MM.1S (cell line): ENCODE measurements at regions not wholly inside any gene's neighbourhood (a gene's known extent, or its start where the extent isn't known, plus 50 kb on each side); places are given as distances from the start of the nearest gene placed in this dataset.

Experiments
- DNase-seq: peaks from one replicate; pipeline ENCODE4 v3.0.0-alpha.2; 2015
- H2AFZ ChIP-seq: fragments of 300-600 bp; sonication (generic); 2 replicates; pipeline ENCODE4 v1.6.0; 2016; ENCODE audit warnings: antibody characterized with exemption, low read length
- H3F3A ChIP-seq: fragments of 300-600 bp; sonication (generic); 2 replicates; pipeline ENCODE4 v1.6.1; 2016; ENCODE audit warnings: mild to moderate bottlenecking, antibody characterized with exemption, low read length, moderate library complexity, mixed read lengths; ENCODE audit not compliant: insufficient read depth
- H3K27ac ChIP-seq: fragments of 300-600 bp; sonication (generic); 2 replicates; pipeline ENCODE4 v1.5.1; 2016; ENCODE audit warnings: mild to moderate bottlenecking, low read length
- H3K27me3 ChIP-seq: fragments of 300-600 bp; sonication (generic); replicated peaks from 2 replicates; pipeline ENCODE4 v1.6.0; 2016; ENCODE audit warnings: low read length; ENCODE audit not compliant: insufficient read depth
- H3K36me3 ChIP-seq: fragments of 300-600 bp; sonication (generic); replicated peaks from 2 replicates; pipeline ENCODE4 v1.6.1; 2016; ENCODE audit warnings: mild to moderate bottlenecking, low read length, mixed read lengths; ENCODE audit not compliant: insufficient read depth
- H3K4me1 ChIP-seq: fragments of 300-600 bp; sonication (generic); 2 replicates; pipeline ENCODE4 v1.6.1; 2016; ENCODE audit warnings: low read length, mixed read lengths
- H3K4me2 ChIP-seq: fragments of 300-600 bp; sonication (generic); 2 replicates; pipeline ENCODE4 v1.6.0; 2016; ENCODE audit warnings: low read depth, low read length
- H3K4me3 ChIP-seq: fragments of 300-600 bp; sonication (generic); 2 replicates; pipeline ENCODE4 v1.5.1; 2016; ENCODE audit warnings: low read length, mixed read lengths
- H3K79me2 ChIP-seq: fragments of 300-600 bp; sonication (generic); 2 replicates; pipeline ENCODE4 v1.6.1; 2016; ENCODE audit warnings: mixed run types, low read length, mixed read lengths
- H3K9ac ChIP-seq: fragments of 300-600 bp; sonication (generic); 2 replicates; pipeline ENCODE4 v1.6.1; 2016; ENCODE audit warnings: low read length, mixed read lengths
- H3K9me2 ChIP-seq: fragments of 300-600 bp; sonication (generic); replicated peaks from 2 replicates; pipeline ENCODE4 v1.6.1; 2016; ENCODE audit warnings: mild to moderate bottlenecking, low read length, mixed read lengths; ENCODE audit not compliant: insufficient read depth
- H3K9me3 ChIP-seq: fragments of 300-600 bp; sonication (generic); replicated peaks from 2 replicates; pipeline ENCODE4 v1.6.1; 2016; ENCODE audit warnings: mild to moderate bottlenecking, low read length, mixed read lengths; ENCODE audit not compliant: insufficient read depth
- H4K20me1 ChIP-seq: fragments of 300-600 bp; sonication (generic); 2 replicates; pipeline ENCODE4 v1.6.1; 2016; ENCODE audit warnings: mild to moderate bottlenecking, low read length, moderate library complexity, mixed read lengths; ENCODE audit not compliant: insufficient read depth
- CTCF ChIP-seq: fragments of 300-600 bp; sonication (generic); IDR thresholded peaks from 2 replicates; pipeline ENCODE4 v1.5.1; 2016; ENCODE audit warnings: antibody characterized with exemption, low read length, mixed read lengths
- EZH2 ChIP-seq: fragments of 300-600 bp; sonication (generic); optimal IDR thresholded peaks from 2 replicates; pipeline ENCODE3; 2017; ENCODE audit warnings: low read depth, mild to moderate bottlenecking, antibody characterized with exemption, low read length, mixed read lengths
- EZH2phosphoT487 ChIP-seq: fragments of 300-600 bp; sonication (generic); IDR thresholded peaks from 2 replicates; pipeline ENCODE4 v1.6.1; 2018; ENCODE audit warnings: antibody characterized with exemption, low read length

- H4K20me1 ChIP-seq, result no peaks in the 10 kb centered on the region
- no peaks in the 10 kb centered on the region for H3K79me2 ChIP-seq
- H3K4me3 ChIP-seq, result no peak overlapping the region
- TF ChIP-seq CTCF (no peak), EZH2 (no peak), EZH2phosphoT487 (no peak)
- no peaks in the 10 kb centered on the region for H3K36me3 ChIP-seq
- H3K9me3 ChIP-seq, result no peaks in the 10 kb centered on the region
- H3K9ac ChIP-seq, result no peak overlapping the region
- no peak overlapping the region for H2AFZ ChIP-seq
- H3K27me3 ChIP-seq, result no peaks in the 10 kb centered on the region
- no peaks in the 10 kb centered on the region for H3K9me2 ChIP-seq
- peaks cover 9% of the 10 kb centered on the region; the same call in 1 of the 2 replicates for H3K4me1 ChIP-seq
- no peak overlapping the region for H3K4me2 ChIP-seq
- H3F3A ChIP-seq, result no peaks in the 10 kb centered on the region
- DNase-seq, result no peak
- H3K27ac ChIP-seq, result no peak overlapping the region
Observed at GRCh38 chr11:120001178-120002090, 136.5 kb downstream of the TRIM29 start.

- DNase-seq, result no peak
- Histone ChIP-seq H3K79me2 (no peaks in the 10 kb centered on the region), H3K9me2 (no peaks in the 10 kb centered on the region), H3K9me3 (no peaks in the 10 kb centered on the region), H3K4me3 (no peak overlapping the region), H3K27me3 (0 out of 2 replicates have a peak, but pooled peaks cover 3% of the 10 kb centered on the region), H3K9ac (no peak overlapping the region), H3K4me2 (no peak overlapping the region), H3K36me3 (no peaks in the 10 kb centered on the region), H3K4me1 (peaks cover 9% of the 10 kb centered on the region; the same call in 1 of the 2 replicates), H3K27ac (no peak overlapping the region), H2AFZ (no peak overlapping the region), H4K20me1 (no peaks in the 10 kb centered on the region), H3F3A (no peaks in the 10 kb centered on the region)
- TF ChIP-seq CTCF (no peak), EZH2phosphoT487 (no peak)
Observed at GRCh38 chr11:119999220-119999619, 138.7 kb downstream of the TRIM29 start.

GRCh38 chr11:119996556-119996955 is 141.4 kb downstream of the TRIM29 start:
- Histone ChIP-seq H3F3A (no peaks in the 10 kb centered on the region), H3K27me3 (0 out of 2 replicates have a peak, but pooled peaks cover 3% of the 10 kb centered on the region), H3K4me2 (no peak overlapping the region), H2AFZ (no peak overlapping the region), H3K9me2 (no peaks in the 10 kb centered on the region), H4K20me1 (no peaks in the 10 kb centered on the region), H3K36me3 (no peaks in the 10 kb centered on the region), H3K9ac (no peak overlapping the region), H3K9me3 (no peaks in the 10 kb centered on the region), H3K4me1 (peaks cover 8% of the 10 kb centered on the region; the same call in 1 of the 2 replicates), H3K27ac (no peak overlapping the region), H3K79me2 (no peaks in the 10 kb centered on the region), H3K4me3 (no peak overlapping the region)
- no peak for DNase-seq
- TF ChIP-seq EZH2 (no peak), EZH2phosphoT487 (no peak), CTCF (no peak)
